Kidney (tissue), 13 donors: ENCODE measurements at regions not wholly inside any gene's neighbourhood (a gene's known extent, or its start where the extent isn't known, plus 50 kb on each side); places are given as distances from the start of the nearest gene placed in this dataset.

ENCODE experiments used
- DNase-seq, 5 donors: peaks; one replicate each; pipeline ENCODE4 v3.0.0-alpha.2; 2013 to 2020
- FAIRE-seq: peaks from 2 replicates; lab custom pipeline; 2012; peaks lifted over from hg19 to GRCh38; lab: Jason Lieb, UNC
- H3K27ac ChIP-seq, 2 donors: one replicate each; pipeline ENCODE4 v1.7.0; 2013; ENCODE audit warnings: low read depth in 2 of 2, low read length in 2 of 2, inconsistent platforms in 1 of 2
- H3K27me3 ChIP-seq: one replicate; pipeline ENCODE4 v1.7.1; 2013; ENCODE audit warnings: low read length, inconsistent platforms; ENCODE audit not compliant: control insufficient read depth, insufficient read depth
- H3K36me3 ChIP-seq, 3 donors: one replicate each; pipeline versions ENCODE4 v1.7.0 to v1.7.1; 2013; ENCODE audit warnings: low read length in 3 of 3, control low read depth in 1 of 3, inconsistent platforms in 1 of 3; ENCODE audit not compliant: insufficient read depth in 3 of 3, control insufficient read depth in 2 of 3
- H3K4me1 ChIP-seq, 3 donors: one replicate each; pipeline versions ENCODE4 v1.7.0 to v1.7.1; 2013; ENCODE audit warnings: low read length in 3 of 3, inconsistent platforms in 1 of 3, low read depth in 1 of 3; ENCODE audit not compliant: control insufficient read depth in 2 of 3, insufficient read depth in 2 of 3
- H3K4me3 ChIP-seq, 3 donors: one replicate each; pipeline versions ENCODE4 v1.7.0 to v1.8.1; 2013; ENCODE audit warnings: low read length in 3 of 3, control low read depth in 1 of 3, inconsistent platforms in 1 of 3
- H3K9ac ChIP-seq, 3 donors: one replicate each; pipeline versions ENCODE4 v1.7.0 to v1.7.1; 2013; ENCODE audit warnings: low read length in 3 of 3, control low read depth in 1 of 3, inconsistent platforms in 1 of 3
- H3K9me3 ChIP-seq, 3 donors: one replicate each; pipeline versions ENCODE4 v1.7.0 to v1.7.1; 2013; ENCODE audit warnings: low read length in 3 of 3, control low read depth in 1 of 3, inconsistent platforms in 1 of 3; ENCODE audit not compliant: control insufficient read depth in 2 of 3, insufficient read depth in 1 of 3
- CTCF ChIP-seq: IDR thresholded peaks from 3 replicates; pipeline ENCODE4 v1.5.1; 2012; ENCODE audit warnings: mild to moderate bottlenecking, moderate library complexity, borderline replicate concordance; ENCODE audit not compliant: insufficient read depth; ENCODE audit errors: extremely low read depth
- intact Hi-C: fragments of 100-400 bp; cut with DNase I; formaldehyde crosslinking; loops from one replicate; pipeline ENCODE4 v1.11.1; 2022
- donor health status: control.
- donor health status: control.
- donor health status: control.
- donor health status: control.
- donor health status: control.
- donor health status: DM: yes; HTN: yes; CAD: no.
- donor health status: Normal renal cell carcinoma (clear cell type).

DNA sequence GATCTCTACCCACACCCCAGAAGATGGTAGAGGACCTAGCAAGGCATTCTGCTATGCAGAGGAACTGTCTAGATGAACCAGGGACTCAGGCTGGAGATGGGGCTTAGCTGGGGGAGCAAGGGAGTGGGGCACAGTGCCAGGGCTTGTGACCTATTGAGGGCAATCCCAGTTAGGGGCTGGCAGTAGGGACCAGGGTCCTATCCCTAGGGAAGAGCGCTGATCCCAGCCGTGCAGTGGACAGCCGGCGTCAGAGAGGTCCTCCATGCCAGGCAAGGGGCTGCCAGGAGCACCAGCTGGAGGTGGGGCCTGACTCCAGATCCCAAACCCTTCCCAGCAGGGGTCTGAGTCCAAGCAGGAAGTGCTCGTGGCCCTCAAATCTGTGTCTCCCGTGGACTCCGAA is 52.7 kb upstream of the NEURL1B start:
- peaks cover 0 to 8% (median 6%) of the 10 kb centered on the region in 3 donors for H3K4me1 ChIP-seq
- H3K36me3 ChIP-seq: no peaks in the 10 kb centered on the region
- FAIRE-seq (no peak), DNase-seq (no peak)
- intact Hi-C loops: no loop called here
- no peaks in the 10 kb centered on the region for H3K9me3 ChIP-seq
- TF ChIP-seq CTCF: no peak
- no peak overlapping the region for H3K9ac ChIP-seq
- no peaks in the 10 kb centered on the region for H3K27me3 ChIP-seq
- H3K27ac ChIP-seq: no peak overlapping the region
- no peak overlapping the region for H3K4me3 ChIP-seq

DNA sequence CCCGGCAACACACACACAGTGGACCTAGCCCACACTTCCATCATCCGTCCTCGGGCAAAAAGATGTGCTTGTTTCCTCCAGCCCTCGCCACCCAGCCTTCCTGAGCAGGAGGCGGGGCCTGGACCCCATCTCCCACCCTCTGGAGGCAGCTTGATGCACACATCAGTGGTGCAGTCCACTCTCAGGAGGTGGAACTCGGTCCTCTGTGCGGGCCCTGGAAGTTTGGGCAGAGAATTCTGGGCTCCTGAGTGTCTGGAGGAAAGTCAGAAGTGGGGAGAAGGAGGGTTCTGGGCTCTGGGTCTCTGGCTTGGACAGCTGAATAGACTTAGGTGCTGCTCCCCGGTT is 54.0 kb upstream of the NEURL1B start:
- Histone ChIP-seq H3K27me3 (no peaks in the 10 kb centered on the region), H3K4me3 (no peak overlapping the region), H3K9me3 (no peaks in the 10 kb centered on the region), H3K27ac (no peak overlapping the region), H3K36me3 (no peaks in the 10 kb centered on the region), H3K9ac (no peak overlapping the region), H3K4me1 (peaks cover 0 to 13% (median 6%) of the 10 kb centered on the region in 3 donors)
- FAIRE-seq: no peak
- no peak for DNase-seq
- TF ChIP-seq CTCF: no peak
- intact Hi-C loops: no loop called here

DNA sequence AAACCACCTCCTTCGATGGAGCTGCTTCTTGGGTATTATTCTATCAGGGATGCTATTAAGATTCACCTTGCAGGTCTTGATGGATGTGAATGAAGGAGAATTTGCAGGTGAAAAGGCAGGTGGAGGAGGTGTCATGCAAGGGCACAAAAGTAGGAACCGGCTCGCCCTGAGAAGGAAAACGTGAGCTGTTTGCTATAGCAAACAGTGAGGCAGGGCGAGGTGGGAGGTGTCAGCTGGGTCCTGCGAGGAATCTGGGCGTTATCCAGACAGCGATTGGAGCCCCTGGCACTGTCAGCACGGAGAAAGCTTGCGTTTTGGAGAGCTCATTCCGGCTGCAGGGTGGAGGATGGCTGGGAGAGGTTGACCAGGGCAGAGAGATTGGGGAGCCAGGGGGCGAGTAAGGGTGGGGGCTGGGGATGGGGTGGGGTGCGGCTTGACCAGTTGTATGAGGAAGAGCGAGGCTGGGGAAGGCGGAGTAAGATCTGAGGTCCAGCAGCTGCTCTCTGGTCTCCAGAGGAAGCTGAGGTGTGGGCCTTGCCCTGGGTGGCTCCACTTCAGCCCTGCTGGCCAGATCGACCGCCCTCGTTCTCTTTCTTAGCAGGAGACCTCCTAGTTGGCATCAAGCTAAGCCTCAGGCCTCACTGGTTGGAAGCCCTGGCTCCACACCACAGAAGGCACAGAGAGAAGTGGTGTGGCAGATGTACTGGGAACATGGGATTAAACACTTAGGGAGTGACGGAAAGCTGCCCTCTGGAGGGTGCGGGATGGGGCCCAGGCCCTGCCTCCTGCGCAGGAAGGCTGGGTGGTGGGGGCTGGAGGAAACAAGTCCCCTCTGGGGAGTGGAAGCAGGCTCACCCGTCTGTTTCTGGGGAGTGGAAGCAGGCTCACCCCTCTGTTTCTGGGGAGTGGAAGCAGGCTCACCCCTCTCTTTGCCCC is 54.7 kb upstream of the NEURL1B start:
- Histone ChIP-seq H3K9ac (no peak overlapping the region), H3K27ac (no peak overlapping the region), H3K36me3 (no peaks in the 10 kb centered on the region), H3K27me3 (no peaks in the 10 kb centered on the region), H3K4me1 (peaks cover 0 to 13% (median 6%) of the 10 kb centered on the region in 3 donors), H3K9me3 (no peaks in the 10 kb centered on the region), H3K4me3 (no peak overlapping the region)
- FAIRE-seq (no peak), DNase-seq (no peak)
- no peak for TF ChIP-seq CTCF
- intact Hi-C loops: no loop called here

DNA sequence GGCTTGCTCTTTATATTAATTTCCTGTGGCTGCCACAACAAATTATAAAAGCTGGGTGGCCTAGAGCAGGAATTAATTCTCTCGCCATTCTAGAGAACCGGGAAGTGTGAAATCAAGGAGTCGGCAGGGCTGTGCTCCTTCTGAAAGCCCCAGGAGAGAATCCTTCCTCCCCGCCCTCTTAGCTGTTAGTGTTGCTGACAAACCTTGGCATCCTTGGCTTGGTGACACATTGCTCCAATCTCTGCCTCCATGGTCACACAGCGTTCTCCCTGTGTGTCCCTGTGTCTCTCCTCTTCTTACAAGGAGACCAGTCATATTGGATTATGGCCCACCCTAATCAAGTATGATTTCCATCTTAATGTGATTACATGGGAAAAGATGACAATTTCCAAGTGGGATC is 55.9 kb upstream of the NEURL1B start:
- no peak for TF ChIP-seq CTCF
- FAIRE-seq (no peak), DNase-seq (no peak)
- Histone ChIP-seq H3K4me1 (peaks cover 0 to 13% (median 6%) of the 10 kb centered on the region in 3 donors), H3K36me3 (no peaks in the 10 kb centered on the region), H3K4me3 (no peak overlapping the region), H3K27me3 (no peaks in the 10 kb centered on the region), H3K9me3 (no peaks in the 10 kb centered on the region), H3K27ac (peak overlapping the region; percentile 73 to 83), H3K9ac (no peak overlapping the region)
- intact Hi-C loops: no loop called here
